ENCODE measurements at regions not wholly inside any gene's neighbourhood (a gene's known extent, or its start where the extent isn't known, plus 50 kb on each side); places are given as distances from the start of the nearest gene placed in this dataset.

DNA sequence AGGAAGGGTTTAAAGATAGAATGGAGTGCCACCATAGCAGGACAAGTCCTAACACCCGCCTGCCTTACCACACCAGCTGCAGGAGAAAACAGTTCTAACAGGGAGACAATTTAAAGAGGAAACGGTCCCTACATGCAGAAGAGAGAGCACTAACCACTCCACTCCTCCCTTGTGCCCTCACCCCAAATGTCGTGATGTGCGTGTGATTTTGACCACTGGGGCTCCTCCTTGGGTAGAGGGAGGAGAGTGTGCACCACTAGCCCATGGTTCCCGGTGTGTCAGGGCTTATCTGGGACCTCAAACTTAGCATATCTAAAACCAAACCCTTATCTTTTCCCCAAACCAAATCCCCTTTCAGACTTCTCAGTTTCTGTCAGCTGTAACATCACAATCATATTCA lies 105.5 kb upstream of the CCDC68 start:
- TF ChIP-seq, protein P1, sequence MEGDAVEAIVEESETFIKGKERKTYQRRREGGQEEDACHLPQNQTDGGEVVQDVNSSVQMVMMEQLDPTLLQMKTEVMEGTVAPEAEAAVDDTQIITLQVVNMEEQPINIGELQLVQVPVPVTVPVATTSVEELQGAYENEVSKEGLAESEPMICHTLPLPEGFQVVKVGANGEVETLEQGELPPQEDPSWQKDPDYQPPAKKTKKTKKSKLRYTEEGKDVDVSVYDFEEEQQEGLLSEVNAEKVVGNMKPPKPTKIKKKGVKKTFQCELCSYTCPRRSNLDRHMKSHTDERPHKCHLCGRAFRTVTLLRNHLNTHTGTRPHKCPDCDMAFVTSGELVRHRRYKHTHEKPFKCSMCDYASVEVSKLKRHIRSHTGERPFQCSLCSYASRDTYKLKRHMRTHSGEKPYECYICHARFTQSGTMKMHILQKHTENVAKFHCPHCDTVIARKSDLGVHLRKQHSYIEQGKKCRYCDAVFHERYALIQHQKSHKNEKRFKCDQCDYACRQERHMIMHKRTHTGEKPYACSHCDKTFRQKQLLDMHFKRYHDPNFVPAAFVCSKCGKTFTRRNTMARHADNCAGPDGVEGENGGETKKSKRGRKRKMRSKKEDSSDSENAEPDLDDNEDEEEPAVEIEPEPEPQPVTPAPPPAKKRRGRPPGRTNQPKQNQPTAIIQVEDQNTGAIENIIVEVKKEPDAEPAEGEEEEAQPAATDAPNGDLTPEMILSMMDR (tag by site-specific recombination; IDR thresholded peaks at IDR 0.05), result no peak
- no peak for TF ChIP-seq ZNF747 (tag by site-specific recombination; IDR thresholded peaks at IDR 0.05)
- TF ChIP-seq ZNF23 (tag by site-specific recombination; IDR thresholded peaks at IDR 0.05; ENCODE audit: borderline replicate concordance), result no peak
- TF ChIP-seq ZNF133 (tag by site-specific recombination; IDR thresholded peaks at IDR 0.05), result no peak

Measured in HEK293 (cell line).